Natural killer cell (primary cell): ENCODE measurements at regions not wholly inside any gene's neighbourhood (a gene's known extent, or its start where the extent isn't known, plus 50 kb on each side); places are given as distances from the start of the nearest gene placed in this dataset.

Experiments used
- ATAC-seq, 3 donors: fragments of 150-1000 bp in 2 of 3; fragments of 200-7000 bp in 1 of 3; cut with Tn5 transposase; 1 replicate in 1 of 3; 2 replicates in 2 of 3; pipeline ENCODE4 v1.10.0; 2021; ENCODE audit warnings: mild to moderate bottlenecking in 2 of 3, moderate library complexity in 2 of 3
- DNase-seq, 2 donors: peaks; one replicate each; pipeline versions ENCODE4 v3.0.0 to v3.0.0-alpha.2; 2013 to 2021; ENCODE audit warnings: mixed read lengths in 1 of 2
- H3K27ac ChIP-seq: one replicate; pipeline ENCODE4 v1.5.1; 2013; ENCODE audit warnings: mild to moderate bottlenecking, low read length
- H3K27me3 ChIP-seq: one replicate; pipeline ENCODE4 v1.6.1; 2013; ENCODE audit warnings: low read length; ENCODE audit not compliant: control insufficient read depth, insufficient read depth
- H3K36me3 ChIP-seq: one replicate; pipeline ENCODE4 v1.6.1; 2013; ENCODE audit warnings: low read length; ENCODE audit not compliant: control insufficient read depth, insufficient read depth
- H3K4me1 ChIP-seq: one replicate; pipeline ENCODE4 v1.6.1; 2013; ENCODE audit warnings: low read length; ENCODE audit not compliant: control insufficient read depth, insufficient read depth
- H3K4me3 ChIP-seq: one replicate; pipeline ENCODE4 v1.5.1; 2013; ENCODE audit warnings: low read length
- H3K9me3 ChIP-seq: one replicate; pipeline ENCODE4 v1.6.1; 2013; ENCODE audit warnings: low read length; ENCODE audit not compliant: control insufficient read depth, insufficient read depth
- H3K27ac Mint-ChIP-seq, 2 donors: one replicate each; pipeline ENCODE4 v1.8.0; 2022; ENCODE audit warnings: mild to moderate bottlenecking in 2 of 2, mixed read lengths in 2 of 2, moderate library complexity in 1 of 2
- H3K27me3 Mint-ChIP-seq, 2 donors: one replicate each; pipeline ENCODE4 v1.8.0; 2022; ENCODE audit warnings: low read depth in 2 of 2, mixed read lengths in 2 of 2
- H3K36me3 Mint-ChIP-seq: one replicate; pipeline ENCODE4 v1.8.0; 2022; ENCODE audit warnings: mixed read lengths
- H3K4me1 Mint-ChIP-seq, 2 donors: one replicate each; pipeline ENCODE4 v1.8.0; 2022; ENCODE audit warnings: mixed read lengths in 2 of 2
- H3K4me3 Mint-ChIP-seq: one replicate; pipeline ENCODE4 v1.8.0; 2022; ENCODE audit warnings: mild to moderate bottlenecking, moderate library complexity, mixed read lengths
- H3K9me3 Mint-ChIP-seq, 2 donors: one replicate each; pipeline ENCODE4 v1.8.0; 2022; ENCODE audit warnings: mixed read lengths in 2 of 2
- CTCF ChIP-seq: fragments of 200-600 bp; IDR thresholded peaks from one replicate; pipeline ENCODE4 v1.8.0; 2022; ENCODE audit warnings: antibody characterized with exemption
- WGBS: methylation state at CpG from one replicate; pipeline ENCODE4 v1.1.7; 2013; ENCODE audit warnings: missing lambda C conversion rate; ENCODE audit not compliant: insufficient coverage; 5-methylcytosine and 5-hydroxymethylcytosine counted together
- intact Hi-C: fragments of 100-400 bp; cut with micrococcal nuclease; formaldehyde crosslinking; loops from one replicate; pipeline ENCODE4 v1.14.2; 2022

GRCh38 chr11:134637091-134638015 lies 225.3 kb upstream of the B3GAT1 start:
- intact Hi-C loops, result no loop called here
- Histone ChIP-seq H3K9me3 (no peaks in the 10 kb centered on the region), H3K27me3 (no peaks in the 10 kb centered on the region), H3K36me3 (no peaks in the 10 kb centered on the region), H3K4me3 (no peak overlapping the region), H3K27ac (no peak overlapping the region), H3K4me1 (no peaks in the 10 kb centered on the region)
- ATAC-seq, result no peak
- H3K27ac Mint-ChIP-seq, result no peak overlapping the region
- no peak for DNase-seq
- H3K9me3 Mint-ChIP-seq, result no peaks in the 10 kb centered on the region
- H3K36me3 Mint-ChIP-seq, result no peaks in the 10 kb centered on the region
- 84% methylated on average over 11 of the region's 11 CpGs for WGBS
- peaks cover 19 to 22% of the 10 kb centered on the region in 2 donors for H3K27me3 Mint-ChIP-seq
- H3K4me3 Mint-ChIP-seq, result no peak overlapping the region
- no peak for TF ChIP-seq CTCF
- no peaks in the 10 kb centered on the region for H3K4me1 Mint-ChIP-seq

GRCh38 chr11:134636071-134636470 lies 224.0 kb upstream of the B3GAT1 start:
- Histone ChIP-seq H3K36me3 (no peaks in the 10 kb centered on the region), H3K4me1 (no peaks in the 10 kb centered on the region), H3K27me3 (no peaks in the 10 kb centered on the region), H3K4me3 (no peak overlapping the region), H3K27ac (no peak overlapping the region), H3K9me3 (no peaks in the 10 kb centered on the region)
- intact Hi-C loops, result no loop called here
- TF ChIP-seq CTCF, result no peak
- Mint-ChIP-seq H3K36me3 (no peaks in the 10 kb centered on the region), H3K4me1 (no peaks in the 10 kb centered on the region), H3K9me3 (no peaks in the 10 kb centered on the region), H3K4me3 (no peak overlapping the region), H3K27ac (no peak overlapping the region), H3K27me3 (peaks cover 10 to 16% of the 10 kb centered on the region in 2 donors)
- ATAC-seq (no peak), DNase-seq (peak in 1 of 2 donors; percentile 7)
- WGBS, result 84% methylated on average over 12 of the region's 12 CpGs

- ATAC-seq (no peak), DNase-seq (peak in 1 of 2 donors; percentile 7)
- Mint-ChIP-seq H3K27me3 (peaks cover 10 to 16% of the 10 kb centered on the region in 2 donors), H3K4me1 (no peaks in the 10 kb centered on the region), H3K4me3 (no peak overlapping the region), H3K36me3 (no peaks in the 10 kb centered on the region), H3K9me3 (no peaks in the 10 kb centered on the region), H3K27ac (no peak overlapping the region)
- H3K4me1 ChIP-seq, result no peaks in the 10 kb centered on the region
- H3K27ac ChIP-seq, result no peak overlapping the region
- H3K9me3 ChIP-seq, result no peaks in the 10 kb centered on the region
- H3K27me3 ChIP-seq, result no peaks in the 10 kb centered on the region
- H3K36me3 ChIP-seq, result no peaks in the 10 kb centered on the region
- WGBS, result 76% methylated on average over 21 of the region's 22 CpGs
- intact Hi-C loops, result no loop called here
- H3K4me3 ChIP-seq, result no peak overlapping the region
- TF ChIP-seq CTCF, result no peak
These were observed 223.1 kb upstream of the B3GAT1 start for GRCh38 chr11:134634897-134635831.
